ENCODE measurements at regions not wholly inside any gene's neighbourhood (a gene's known extent, or its start where the extent isn't known, plus 50 kb on each side); places are given as distances from the start of the nearest gene placed in this dataset.

GRCh38 chr11:128260398-128260797 is 327.0 kb downstream of the ETS1 start:
- no peak for DNase-seq (ENCODE audit: low spot score)

- no peak for DNase-seq (ENCODE audit: low spot score)
Observed at GRCh38 chr11:128259816-128260215, 327.5 kb downstream of the ETS1 start.

DNA sequence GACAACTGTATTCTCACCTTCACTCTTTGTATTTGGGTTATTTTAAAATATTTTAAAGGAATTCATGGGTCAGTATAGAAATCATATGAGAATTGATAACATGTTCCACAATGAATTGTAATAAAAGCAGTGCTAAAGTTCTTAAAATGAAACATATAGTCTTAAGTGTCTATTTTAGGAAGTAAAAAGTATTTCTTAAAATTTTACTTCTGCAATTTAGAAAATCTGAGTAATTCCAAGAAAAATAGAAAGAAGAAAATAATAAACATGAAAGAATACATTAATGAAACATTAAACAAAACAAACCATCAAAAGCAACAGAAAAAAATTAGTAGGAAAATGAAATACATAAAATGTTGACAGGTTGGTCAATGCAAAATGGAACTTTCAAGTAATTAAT is 332.4 kb downstream of the ETS1 start:
- no peak for DNase-seq (ENCODE audit: low spot score)

- no peak for DNase-seq (ENCODE audit: low spot score)
Observed at GRCh38 chr11:128251140-128251539, 336.2 kb downstream of the ETS1 start.

- no peak for DNase-seq (ENCODE audit: low spot score)
Observed at GRCh38 chr11:128250482-128250881, 336.9 kb downstream of the ETS1 start.

GRCh38 chr11:128246810-128247594 is 340.4 kb downstream of the ETS1 start:
- DNase-seq (ENCODE audit: low spot score), result no peak

- DNase-seq (ENCODE audit: low spot score), result no peak
Observed at GRCh38 chr11:128246364-128246801, 341.0 kb downstream of the ETS1 start.

DNA sequence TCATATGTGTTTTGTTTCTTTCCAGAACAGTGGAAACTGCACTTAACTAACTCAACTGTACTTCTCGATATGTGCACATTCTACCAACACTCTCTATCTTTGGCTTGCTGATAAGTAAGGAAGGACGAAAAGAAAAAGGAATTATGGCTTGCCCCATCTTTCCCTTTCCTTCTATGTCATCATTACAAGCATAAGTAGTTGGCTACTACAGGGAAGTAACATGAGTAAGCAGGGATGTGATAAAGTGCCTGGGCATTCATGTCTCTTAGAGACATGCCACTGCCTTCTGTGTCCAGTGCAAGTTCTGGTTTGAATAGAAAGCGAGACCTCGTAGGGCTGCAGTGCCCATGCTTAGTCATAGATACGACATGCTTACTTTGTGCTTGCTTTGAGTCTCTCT is 342.5 kb downstream of the ETS1 start:
- DNase-seq (ENCODE audit: low spot score), result no peak

DNA sequence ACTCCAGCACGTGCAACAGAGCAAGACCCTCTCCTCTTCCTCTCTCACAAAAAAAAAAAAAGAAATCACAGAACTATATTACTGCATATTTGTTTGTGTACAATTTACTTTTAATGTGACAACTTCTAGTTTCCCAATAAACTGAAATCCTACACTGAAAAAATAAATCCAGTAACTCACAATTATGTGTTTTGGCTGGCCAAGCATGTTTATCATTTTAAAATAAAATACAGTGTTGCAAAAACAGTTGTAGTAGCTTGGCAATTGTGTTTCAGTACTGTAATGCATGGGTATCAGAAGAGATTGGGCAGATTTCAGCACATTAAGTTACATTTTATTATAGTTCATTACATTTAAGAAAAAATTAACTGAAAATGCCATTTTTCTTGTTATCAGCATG is 344.9 kb downstream of the ETS1 start:
- DNase-seq (ENCODE audit: low spot score), result no peak

DNA sequence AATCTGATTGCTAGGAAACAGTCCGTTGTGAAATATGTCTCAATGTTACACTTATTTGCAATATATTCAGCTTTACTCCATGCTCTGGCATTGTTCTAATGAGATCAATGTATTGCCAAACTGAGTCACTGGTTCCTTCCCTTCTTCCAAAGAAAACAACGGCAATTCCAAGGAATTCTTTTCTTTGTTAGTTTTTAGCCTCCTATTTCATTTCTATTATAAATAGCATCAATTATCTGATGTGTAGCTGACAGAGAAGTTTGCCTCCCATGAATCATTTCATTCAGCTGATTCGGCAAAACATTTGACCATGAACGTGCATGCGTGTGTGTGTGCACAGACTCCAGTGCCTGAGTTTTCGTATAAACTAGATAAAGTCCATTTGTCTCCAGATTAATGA is 346.8 kb downstream of the ETS1 start:
- no peak for DNase-seq (ENCODE audit: low spot score)

- no peak for DNase-seq (ENCODE audit: low spot score)
Observed at GRCh38 chr11:128239306-128239705, 348.1 kb downstream of the ETS1 start.

GRCh38 chr11:128238521-128239265 is 348.7 kb downstream of the ETS1 start:
- no peak for DNase-seq (ENCODE audit: low spot score)

DNA sequence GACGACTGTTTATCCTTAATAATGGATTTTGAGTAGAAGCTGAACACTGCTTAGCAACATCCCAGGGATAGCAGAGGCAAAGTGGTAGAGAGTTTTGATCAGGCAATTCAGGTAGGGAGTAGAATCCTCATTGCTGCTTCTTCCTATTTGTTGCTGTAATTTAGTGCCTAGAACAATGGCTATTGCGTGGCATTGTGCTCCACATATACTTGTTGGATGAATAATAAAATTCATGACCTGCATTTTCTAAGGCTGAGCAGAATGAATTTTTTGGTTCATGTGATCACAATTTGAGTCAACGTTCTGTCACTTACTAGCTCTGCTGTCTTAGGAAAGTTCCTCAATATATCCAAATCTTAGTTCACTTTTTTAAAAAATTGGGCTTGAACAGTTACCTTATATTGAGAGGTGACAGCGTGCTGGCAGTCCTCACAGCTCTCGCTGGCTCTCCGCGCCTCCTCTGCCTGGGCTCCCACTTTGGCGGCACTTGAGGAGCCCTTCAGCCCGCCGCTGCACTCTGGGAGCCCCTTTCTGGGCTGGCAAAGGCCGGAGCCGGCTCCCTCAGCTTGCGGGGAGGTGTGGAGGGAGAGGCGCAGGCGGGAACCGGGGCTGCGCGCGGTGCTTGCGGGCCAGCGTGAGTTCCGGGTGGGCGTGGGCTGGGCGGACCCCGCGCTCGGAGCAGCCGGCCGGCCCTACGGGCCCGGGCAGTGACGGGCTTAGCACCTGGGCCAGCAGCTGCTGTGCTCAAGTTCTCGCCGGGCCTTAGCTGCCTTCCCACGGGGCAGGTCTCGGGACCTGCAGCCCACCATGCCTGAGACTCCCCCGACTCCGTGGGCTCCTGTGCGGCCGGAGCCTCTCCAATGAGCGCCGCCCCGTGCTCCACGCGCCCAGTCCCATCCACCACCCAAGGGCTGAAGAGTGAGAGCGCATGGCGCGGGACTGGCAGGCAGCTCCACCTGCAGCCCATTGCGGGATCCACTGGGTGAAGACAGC is 350.6 kb downstream of the ETS1 start:
- DNase-seq (ENCODE audit: low spot score), result no peak

DNA sequence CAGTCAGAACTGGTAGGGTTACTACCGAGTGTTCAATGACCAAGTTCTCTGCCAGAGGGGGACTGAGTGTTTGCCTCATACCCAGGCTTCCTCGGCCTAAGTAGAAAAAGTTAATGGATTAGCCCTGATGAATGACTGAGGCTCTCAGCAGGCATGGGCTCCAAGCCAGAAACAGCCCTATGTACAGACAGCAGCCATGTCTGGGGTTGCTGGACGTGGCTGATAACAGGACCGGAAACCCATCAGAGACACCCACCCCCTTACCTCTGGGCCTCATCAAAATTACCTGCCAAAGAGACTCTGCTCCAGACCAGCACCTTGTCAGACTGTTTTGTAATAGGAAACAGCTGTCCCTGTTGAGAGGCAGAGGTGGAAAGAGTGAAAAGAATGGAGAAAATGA is 351.4 kb downstream of the ETS1 start:
- DNase-seq (ENCODE audit: low spot score), result no peak

DNA sequence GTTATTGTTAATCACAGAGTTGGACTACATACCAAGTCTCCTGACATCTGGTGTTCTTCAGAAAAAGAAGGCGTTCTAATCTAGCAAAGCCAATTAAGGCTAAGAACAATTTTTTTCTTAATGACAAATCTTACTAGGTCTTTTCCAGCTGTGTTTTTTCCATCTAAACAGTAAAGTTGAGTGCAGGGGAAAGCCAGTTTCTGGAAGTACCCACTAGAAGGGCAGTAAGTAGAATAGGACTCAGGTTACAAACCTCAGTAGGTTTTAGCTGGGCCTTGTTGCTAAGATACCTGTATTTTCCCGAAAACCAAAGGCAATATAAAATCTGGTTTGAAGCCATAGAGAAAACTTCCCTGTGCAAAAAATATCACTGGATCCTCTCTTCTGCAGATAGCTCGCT is 351.9 kb downstream of the ETS1 start:
- no peak for DNase-seq (ENCODE audit: low spot score)

GRCh38 chr11:128234143-128234542 is 353.2 kb downstream of the ETS1 start:
- DNase-seq (ENCODE audit: low spot score), result peak; percentile 9

DNA sequence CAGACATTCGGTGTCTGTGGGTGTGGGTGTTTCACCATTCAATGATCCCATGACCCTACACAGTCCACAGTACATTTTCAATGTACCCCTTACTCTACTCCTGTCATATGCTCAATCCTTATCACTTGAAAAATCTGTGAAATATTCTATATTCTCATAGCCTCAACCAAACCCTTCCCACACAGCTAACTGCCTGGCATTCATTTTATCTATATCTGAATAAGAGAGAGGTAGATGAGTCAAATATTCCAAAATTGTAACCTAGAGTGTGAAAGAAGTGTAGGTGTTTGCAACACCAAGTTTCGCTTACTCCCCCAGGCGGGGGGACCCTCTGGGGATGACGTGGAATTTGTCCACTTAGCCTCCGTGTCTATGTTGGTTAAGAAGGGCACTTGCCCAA is 354.8 kb downstream of the ETS1 start:
- no peak for DNase-seq (ENCODE audit: low spot score)

- DNase-seq (ENCODE audit: low spot score), result no peak
Observed at GRCh38 chr11:128231845-128232410, 355.4 kb downstream of the ETS1 start.

DNA sequence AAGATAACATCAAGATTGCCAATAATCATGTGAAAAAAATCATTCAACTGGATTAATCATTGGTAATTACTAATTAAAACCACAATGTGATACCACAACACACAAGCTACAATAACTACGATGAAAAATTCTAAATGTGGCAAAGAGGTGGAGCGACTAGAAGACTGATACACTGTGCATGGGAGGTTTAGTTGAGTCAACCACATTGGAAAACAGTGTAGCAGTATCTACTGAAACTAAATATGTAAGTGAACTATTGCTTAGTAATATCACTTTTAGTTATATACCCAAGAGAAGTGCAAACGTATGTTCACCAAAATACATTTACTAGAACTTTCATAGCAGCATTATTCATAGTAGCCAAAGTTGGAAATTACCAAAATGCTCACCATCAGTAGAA is 359.9 kb downstream of the ETS1 start:
- DNase-seq (ENCODE audit: low spot score), result no peak

GRCh38 chr11:128226106-128226716 is 361.1 kb downstream of the ETS1 start:
- DNase-seq (ENCODE audit: low spot score), result no peak

GRCh38 chr11:128222245-128222884 is 365.0 kb downstream of the ETS1 start:
- no peak for DNase-seq (ENCODE audit: low spot score)

Measured in SW480 (cell line).